ENCODE measurements at regions not wholly inside any gene's neighbourhood (a gene's known extent, or its start where the extent isn't known, plus 50 kb on each side); places are given as distances from the start of the nearest gene placed in this dataset.

DNA sequence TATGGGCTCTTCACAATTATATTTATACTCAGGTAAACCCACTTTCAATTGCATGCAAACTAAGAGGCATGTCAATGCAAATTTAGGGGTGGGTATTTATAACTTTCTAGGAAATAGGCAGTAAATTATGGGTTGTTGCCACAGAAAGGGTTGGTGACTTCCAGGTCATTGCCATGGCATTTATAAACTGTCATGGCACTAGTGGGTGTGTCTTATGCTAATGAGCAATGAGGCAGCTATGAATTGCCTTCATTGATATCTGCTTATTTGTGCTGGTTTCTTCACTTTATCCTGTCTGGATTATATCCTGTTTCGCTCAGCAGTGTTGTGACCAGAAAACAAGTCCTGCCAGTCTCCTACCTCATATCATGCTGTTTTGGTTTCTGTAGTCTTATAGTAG, 597.3 kb upstream of the DAB2 start:
- ChIA-PET POLR2A (no interaction called here), CTCF (no interaction called here)
- Histone ChIP-seq H3K9me3 (ENCODE audit: control insufficient read depth, insufficient read depth, low read length) (no peaks in the 10 kb centered on the region), H3K4me3 (ENCODE audit: low read depth, low read length) (no peak overlapping the region), H3K27ac (ENCODE audit: low read depth, low read length) (no peak overlapping the region), H3K27me3 (ENCODE audit: control insufficient read depth, insufficient read depth, low read length) (peaks cover 4% of the 10 kb centered on the region)
- DNase-seq (ENCODE audit: low read depth, low spot score) = no peak
- TF ChIP-seq, protein P1, sequence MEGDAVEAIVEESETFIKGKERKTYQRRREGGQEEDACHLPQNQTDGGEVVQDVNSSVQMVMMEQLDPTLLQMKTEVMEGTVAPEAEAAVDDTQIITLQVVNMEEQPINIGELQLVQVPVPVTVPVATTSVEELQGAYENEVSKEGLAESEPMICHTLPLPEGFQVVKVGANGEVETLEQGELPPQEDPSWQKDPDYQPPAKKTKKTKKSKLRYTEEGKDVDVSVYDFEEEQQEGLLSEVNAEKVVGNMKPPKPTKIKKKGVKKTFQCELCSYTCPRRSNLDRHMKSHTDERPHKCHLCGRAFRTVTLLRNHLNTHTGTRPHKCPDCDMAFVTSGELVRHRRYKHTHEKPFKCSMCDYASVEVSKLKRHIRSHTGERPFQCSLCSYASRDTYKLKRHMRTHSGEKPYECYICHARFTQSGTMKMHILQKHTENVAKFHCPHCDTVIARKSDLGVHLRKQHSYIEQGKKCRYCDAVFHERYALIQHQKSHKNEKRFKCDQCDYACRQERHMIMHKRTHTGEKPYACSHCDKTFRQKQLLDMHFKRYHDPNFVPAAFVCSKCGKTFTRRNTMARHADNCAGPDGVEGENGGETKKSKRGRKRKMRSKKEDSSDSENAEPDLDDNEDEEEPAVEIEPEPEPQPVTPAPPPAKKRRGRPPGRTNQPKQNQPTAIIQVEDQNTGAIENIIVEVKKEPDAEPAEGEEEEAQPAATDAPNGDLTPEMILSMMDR (IDR thresholded peaks at IDR 0.05; ENCODE audit: low read depth, low read length) = no peak

DNA sequence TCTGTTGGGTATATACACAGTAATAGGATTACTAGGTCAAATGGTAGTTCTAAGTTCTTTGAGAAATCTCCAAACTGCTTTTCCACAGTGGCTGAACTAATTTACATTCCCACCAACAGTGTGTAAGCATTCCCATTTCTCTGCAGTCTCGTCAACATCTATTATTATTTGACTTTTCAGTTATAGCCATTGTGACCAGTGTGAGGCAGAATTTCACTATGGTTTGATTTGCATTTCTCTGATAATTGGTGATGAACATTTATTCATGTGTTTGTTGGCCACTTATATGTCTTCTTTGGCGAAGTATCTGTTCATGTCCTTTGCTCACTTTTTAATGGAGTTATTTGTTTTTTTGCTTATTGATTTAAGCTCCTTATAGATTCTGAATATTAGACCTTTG, 596.2 kb upstream of the DAB2 start:
- no peak for DNase-seq (ENCODE audit: low read depth, low spot score)
- ChIA-PET POLR2A (no interaction called here), CTCF (no interaction called here)
- H3K27ac ChIP-seq (ENCODE audit: low read depth, low read length) = no peak overlapping the region
- no peak overlapping the region for H3K4me3 ChIP-seq (ENCODE audit: low read depth, low read length)
- peaks cover 4% of the 10 kb centered on the region for H3K27me3 ChIP-seq (ENCODE audit: control insufficient read depth, insufficient read depth, low read length)
- TF ChIP-seq, protein P1 (IDR thresholded peaks at IDR 0.05; ENCODE audit: low read depth, low read length) = no peak
- no peaks in the 10 kb centered on the region for H3K9me3 ChIP-seq (ENCODE audit: control insufficient read depth, insufficient read depth, low read length)

DNA sequence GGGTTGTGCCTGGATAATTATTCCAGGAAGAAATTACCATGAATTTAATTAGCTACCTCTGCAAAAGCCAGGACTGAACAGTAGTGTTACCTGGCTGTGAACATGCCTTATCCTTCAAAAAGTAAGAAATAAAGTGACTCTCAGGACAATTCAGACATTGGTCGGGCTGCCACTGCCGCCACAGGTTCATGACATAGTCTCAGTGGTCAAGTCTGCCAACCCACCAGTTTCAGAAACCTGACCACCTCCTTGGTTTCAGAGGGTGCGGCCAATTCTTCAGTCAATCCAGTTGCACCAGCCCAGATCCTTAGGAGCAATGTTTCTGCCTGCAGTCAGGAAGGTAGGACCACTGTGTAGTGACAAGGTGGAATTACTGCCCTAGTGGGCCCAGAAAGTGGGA, 593.1 kb upstream of the DAB2 start:
- ChIA-PET CTCF (no interaction called here), POLR2A (no interaction called here)
- Histone ChIP-seq H3K4me3 (ENCODE audit: low read depth, low read length) (no peak overlapping the region), H3K9me3 (ENCODE audit: control insufficient read depth, insufficient read depth, low read length) (no peaks in the 10 kb centered on the region), H3K27ac (ENCODE audit: low read depth, low read length) (no peak overlapping the region), H3K27me3 (ENCODE audit: control insufficient read depth, insufficient read depth, low read length) (peaks cover 4% of the 10 kb centered on the region)
- DNase-seq (ENCODE audit: low read depth, low spot score) = no peak
- TF ChIP-seq, protein P1 (IDR thresholded peaks at IDR 0.05; ENCODE audit: low read depth, low read length) = no peak

DNA sequence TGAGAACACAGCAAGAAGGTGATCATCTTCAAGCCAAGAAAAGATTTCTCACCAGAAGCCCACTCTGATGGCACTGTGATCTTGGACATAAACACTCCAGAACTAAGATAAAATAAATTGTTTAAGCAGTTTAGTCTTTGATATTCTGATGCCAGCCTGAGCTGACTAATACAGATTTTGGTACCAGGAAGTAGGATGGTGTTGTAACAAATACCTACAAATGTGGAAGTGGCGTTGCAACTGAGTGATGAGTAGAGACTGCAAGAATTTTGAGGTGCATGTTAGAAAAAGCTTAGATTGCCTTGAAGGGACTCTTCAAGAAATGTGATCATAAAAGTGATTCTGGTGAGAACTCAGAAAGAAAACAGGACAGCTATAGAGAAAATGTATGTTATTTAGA, 592.4 kb upstream of the DAB2 start:
- ChIA-PET CTCF (interaction anchor here (0.6 kb wide), 1 partner anchor 578 kb away, joined by 6 read pairs; no protein-coding TSS in a partner anchor), POLR2A (no interaction called here)
- Histone ChIP-seq H3K27me3 (ENCODE audit: control insufficient read depth, insufficient read depth, low read length) (peaks cover 4% of the 10 kb centered on the region), H3K9me3 (ENCODE audit: control insufficient read depth, insufficient read depth, low read length) (no peaks in the 10 kb centered on the region), H3K27ac (ENCODE audit: low read depth, low read length) (no peak overlapping the region), H3K4me3 (ENCODE audit: low read depth, low read length) (no peak overlapping the region)
- no peak for DNase-seq (ENCODE audit: low read depth, low spot score)
- TF ChIP-seq, protein P1 (IDR thresholded peaks at IDR 0.05; ENCODE audit: low read depth, low read length) = no peak

DNA sequence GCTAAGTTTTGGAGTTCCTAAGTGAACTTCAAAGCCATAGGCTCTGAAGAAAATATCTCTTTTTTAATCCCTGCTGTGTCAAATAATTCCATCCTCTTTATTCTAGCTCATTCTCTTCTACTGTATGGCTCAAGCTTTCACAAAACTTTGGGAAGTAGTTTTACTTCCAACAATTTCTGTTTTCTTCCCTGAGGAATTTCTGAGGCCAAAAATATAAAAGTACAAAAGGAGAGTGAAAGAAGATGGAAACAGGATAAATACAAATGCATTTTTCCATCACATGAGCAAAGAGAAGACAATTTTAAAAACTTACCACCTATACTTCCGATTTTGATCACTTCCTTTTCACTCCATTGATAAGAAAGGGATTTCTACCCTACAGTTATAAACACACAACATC, 585.7 kb upstream of the DAB2 start:
- H3K27me3 ChIP-seq (ENCODE audit: control insufficient read depth, insufficient read depth, low read length) = no peaks in the 10 kb centered on the region
- H3K4me3 ChIP-seq (ENCODE audit: low read depth, low read length) = no peak overlapping the region
- H3K9me3 ChIP-seq (ENCODE audit: control insufficient read depth, insufficient read depth, low read length) = no peaks in the 10 kb centered on the region
- TF ChIP-seq, protein P1 (IDR thresholded peaks at IDR 0.05; ENCODE audit: low read depth, low read length) = no peak
- ChIA-PET CTCF (no interaction called here), POLR2A (no interaction called here)
- DNase-seq (ENCODE audit: low read depth, low spot score) = no peak
- H3K27ac ChIP-seq (ENCODE audit: low read depth, low read length) = no peak overlapping the region

Data from AG04450 (cell line).